HG03095 (cell line): ENCODE measurements at regions not wholly inside any gene's neighbourhood (a gene's known extent, or its start where the extent isn't known, plus 50 kb on each side); places are given as distances from the start of the nearest gene placed in this dataset.
A peak's percentile ranks its signal among the peaks of the same experiment; 100 is the strongest.
"Not testable (repeated sequence)": the region's sequence is repeated elsewhere in the genome, so short reads cannot be mapped to it uniquely, and the experiment has no call there.

ENCODE experiments used
- ATAC-seq: cut with Tn5 transposase; IDR thresholded peaks from one replicate; pipeline ENCODE4 v1.9.1; 2021; ENCODE audit warnings: moderate library complexity; ENCODE audit not compliant: unreplicated experiment

- no peak for ATAC-seq
Measured at GRCh38 chr5:158451993-158452672, 593.2 kb upstream of the CLINT1 start.

GRCh38 chr5:158451203-158451992, 592.5 kb upstream of the CLINT1 start:
- ATAC-seq = no peak

- ATAC-seq = no peak
Measured at GRCh38 chr5:158450751-158451171, 591.8 kb upstream of the CLINT1 start.

GRCh38 chr5:158446761-158447160, 587.8 kb upstream of the CLINT1 start:
- ATAC-seq = not testable (repeated sequence)

GRCh38 chr5:158439204-158439603, 580.3 kb upstream of the CLINT1 start:
- not testable (repeated sequence) for ATAC-seq

GRCh38 chr5:158436271-158437065, 577.5 kb upstream of the CLINT1 start:
- no peak for ATAC-seq

- peak; percentile 67 for ATAC-seq
Measured at GRCh38 chr5:158435161-158435616, 576.2 kb upstream of the CLINT1 start.

- no peak for ATAC-seq
Measured at GRCh38 chr5:158434749-158435148, 575.8 kb upstream of the CLINT1 start.

GRCh38 chr5:158433634-158434033, 574.7 kb upstream of the CLINT1 start:
- no peak for ATAC-seq

GRCh38 chr5:158431369-158432029, 572.6 kb upstream of the CLINT1 start:
- no peak for ATAC-seq

- ATAC-seq = no peak
Measured at GRCh38 chr5:158430798-158431167, 571.8 kb upstream of the CLINT1 start.

GRCh38 chr5:158430166-158430797, 571.3 kb upstream of the CLINT1 start:
- ATAC-seq = no peak

- ATAC-seq = no peak
Measured at GRCh38 chr5:158429564-158429963, 570.6 kb upstream of the CLINT1 start.

GRCh38 chr5:158423623-158424200, 564.8 kb upstream of the CLINT1 start:
- no peak for ATAC-seq

GRCh38 chr5:158422653-158423515, 563.9 kb upstream of the CLINT1 start:
- ATAC-seq = no peak

GRCh38 chr5:158421319-158421718, 562.4 kb upstream of the CLINT1 start:
- ATAC-seq = no peak

GRCh38 chr5:158419186-158419585, 560.2 kb upstream of the CLINT1 start:
- ATAC-seq = no peak

- ATAC-seq = no peak
Measured at GRCh38 chr5:158414780-158415179, 555.8 kb upstream of the CLINT1 start.

- no peak for ATAC-seq
Measured at GRCh38 chr5:158414333-158414762, 555.4 kb upstream of the CLINT1 start.
